ENCODE measurements at regions not wholly inside any gene's neighbourhood (a gene's known extent, or its start where the extent isn't known, plus 50 kb on each side); places are given as distances from the start of the nearest gene placed in this dataset.

DNA sequence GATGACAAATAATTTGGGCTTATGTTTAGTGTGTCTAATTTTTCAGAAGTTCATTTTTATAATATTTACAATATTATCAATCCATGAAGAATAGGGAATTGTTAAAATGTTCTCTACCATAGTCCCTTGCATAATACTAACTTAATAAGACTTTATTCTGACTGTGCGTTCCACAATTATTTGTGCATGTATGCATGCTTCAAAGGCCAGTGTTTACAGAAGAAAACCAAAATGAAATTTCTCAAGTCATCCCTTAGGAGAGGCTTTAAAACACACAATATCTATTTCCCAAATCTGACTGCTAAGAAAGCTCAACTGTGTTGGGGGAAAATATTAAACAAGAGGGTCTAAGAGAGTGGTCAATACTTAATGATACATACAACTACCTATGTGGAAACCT lies 226.3 kb upstream of the ANKRD50 start:
- TF ChIP-seq POLR2AphosphoS5 (IDR thresholded peaks at IDR 0.05; ENCODE audit: low read depth, low read length) (no peak), REST (IDR thresholded peaks at IDR 0.05; ENCODE audit: insufficient read depth in 1 of 2, low read depth in 2 of 2, low read length in 2 of 2) (no peak), TAF1 (IDR thresholded peaks at IDR 0.05; ENCODE audit: borderline replicate concordance, insufficient read depth, low read length) (no peak), FOXP2 (optimal IDR thresholded peaks at IDR 0.05; ENCODE audit: borderline replicate concordance, extremely low read depth, extremely low read length, insufficient read depth) (no peak)
